ENCODE measurements at regions not wholly inside any gene's neighbourhood (a gene's known extent, or its start where the extent isn't known, plus 50 kb on each side); places are given as distances from the start of the nearest gene placed in this dataset.

GRCh38 chr11:134764966-134765365 is 352.9 kb upstream of the B3GAT1 start:
- Histone ChIP-seq H3K4me3 (ENCODE audit: low read depth, low read length, poor library complexity, severe bottlenecking) (no peak overlapping the region), H3K9me2 (ENCODE audit: low read depth, low read length) (no peaks in the 10 kb centered on the region), H3K4me2 (ENCODE audit: low read length) (no peak overlapping the region), H3K36me3 (ENCODE audit: insufficient read depth, low read length) (no peaks in the 10 kb centered on the region), H3K27me3 (ENCODE audit: insufficient read depth, low read length) (no peaks in the 10 kb centered on the region), H3K9ac (ENCODE audit: low read length) (no peak overlapping the region), H3K4me1 (ENCODE audit: insufficient read depth, low read length, severe bottlenecking) (no peaks in the 10 kb centered on the region), H3K27ac (ENCODE audit: low read depth, low read length, poor library complexity, severe bottlenecking) (no peak overlapping the region), H3K9me3 (ENCODE audit: low read length) (no peaks in the 10 kb centered on the region), H3K79me2 (ENCODE audit: insufficient read depth, low read length) (no peaks in the 10 kb centered on the region), H3F3A (ENCODE audit: insufficient read depth, low read length) (no peaks in the 10 kb centered on the region), H4K20me1 (ENCODE audit: insufficient read depth, low read length) (no peaks in the 10 kb centered on the region), H2AFZ (ENCODE audit: low read length) (no peak overlapping the region)
- no peak for TF ChIP-seq EZH2 (IDR thresholded peaks at IDR 0.05; ENCODE audit: borderline replicate concordance, low read length)
- TF ChIP-seq CTCF (IDR thresholded peaks at IDR 0.05; ENCODE audit: low read length): no peak

GRCh38 chr11:134764367-134764766 is 352.3 kb upstream of the B3GAT1 start:
- Histone ChIP-seq H3K36me3 (ENCODE audit: insufficient read depth, low read length) (no peaks in the 10 kb centered on the region), H3K4me1 (ENCODE audit: insufficient read depth, low read length, severe bottlenecking) (no peaks in the 10 kb centered on the region), H3K27me3 (ENCODE audit: insufficient read depth, low read length) (no peaks in the 10 kb centered on the region), H4K20me1 (ENCODE audit: insufficient read depth, low read length) (no peaks in the 10 kb centered on the region), H3F3A (ENCODE audit: insufficient read depth, low read length) (no peaks in the 10 kb centered on the region), H3K9me2 (ENCODE audit: low read depth, low read length) (no peaks in the 10 kb centered on the region), H3K9ac (ENCODE audit: low read length) (no peak overlapping the region), H2AFZ (ENCODE audit: low read length) (no peak overlapping the region), H3K4me3 (ENCODE audit: low read depth, low read length, poor library complexity, severe bottlenecking) (no peak overlapping the region), H3K4me2 (ENCODE audit: low read length) (no peak overlapping the region), H3K79me2 (ENCODE audit: insufficient read depth, low read length) (no peaks in the 10 kb centered on the region), H3K27ac (ENCODE audit: low read depth, low read length, poor library complexity, severe bottlenecking) (no peak overlapping the region), H3K9me3 (ENCODE audit: low read length) (no peaks in the 10 kb centered on the region)
- TF ChIP-seq CTCF (IDR thresholded peaks at IDR 0.05; ENCODE audit: low read length) (no peak), EZH2 (IDR thresholded peaks at IDR 0.05; ENCODE audit: borderline replicate concordance, low read length) (no peak)

- Histone ChIP-seq H3K27me3 (ENCODE audit: insufficient read depth, low read length) (no peaks in the 10 kb centered on the region), H2AFZ (ENCODE audit: low read length) (no peak overlapping the region), H3K9me3 (ENCODE audit: low read length) (no peaks in the 10 kb centered on the region), H3K4me3 (ENCODE audit: low read depth, low read length, poor library complexity, severe bottlenecking) (no peak overlapping the region), H3K9ac (ENCODE audit: low read length) (no peak overlapping the region), H3K79me2 (ENCODE audit: insufficient read depth, low read length) (no peaks in the 10 kb centered on the region), H4K20me1 (ENCODE audit: insufficient read depth, low read length) (no peaks in the 10 kb centered on the region), H3F3A (ENCODE audit: insufficient read depth, low read length) (no peaks in the 10 kb centered on the region), H3K27ac (ENCODE audit: low read depth, low read length, poor library complexity, severe bottlenecking) (no peak overlapping the region), H3K9me2 (ENCODE audit: low read depth, low read length) (no peaks in the 10 kb centered on the region), H3K4me2 (ENCODE audit: low read length) (no peak overlapping the region), H3K36me3 (ENCODE audit: insufficient read depth, low read length) (no peaks in the 10 kb centered on the region), H3K4me1 (ENCODE audit: insufficient read depth, low read length, severe bottlenecking) (no peaks in the 10 kb centered on the region)
- TF ChIP-seq CTCF (IDR thresholded peaks at IDR 0.05; ENCODE audit: low read length) (no peak), EZH2 (IDR thresholded peaks at IDR 0.05; ENCODE audit: borderline replicate concordance, low read length) (no peak)
Observed at GRCh38 chr11:134763030-134763388, 351.0 kb upstream of the B3GAT1 start.

All from OCI-LY1 (cell line).